Breast epithelium (tissue), 4 donors: ENCODE measurements at regions not wholly inside any gene's neighbourhood (a gene's known extent, or its start where the extent isn't known, plus 50 kb on each side); places are given as distances from the start of the nearest gene placed in this dataset.
A peak's percentile ranks its signal among the peaks of the same experiment; 100 is the strongest.

Experiments used
- DNase-seq, 2 donors: peaks; one replicate each; pipeline ENCODE4 v3.0.0-alpha.2; 2019; ENCODE audit warnings: low spot score in 2 of 2
- H3K27ac ChIP-seq, 2 donors: fragments of 200-600 bp; sonication (generic) in 1 of 2; one replicate each; pipeline ENCODE4 v1.5.1; 2016 to 2019; ENCODE audit warnings: mild to moderate bottlenecking in 1 of 2
- H3K27me3 ChIP-seq, 2 donors: fragments of 200-600 bp; sonication (generic) in 1 of 2; one replicate each; pipeline versions ENCODE4 v1.5.1 to v1.6.0; 2017 to 2019; ENCODE audit warnings: control low read depth in 1 of 2, mild to moderate bottlenecking in 1 of 2
- H3K36me3 ChIP-seq: fragments of 200-600 bp; one replicate; pipeline ENCODE4 v1.5.1; 2019
- H3K4me1 ChIP-seq, 2 donors: fragments of 200-600 bp; sonication (generic); one replicate each; pipeline ENCODE4 v1.5.1; 2016 to 2019; ENCODE audit warnings: control low read depth in 1 of 2
- H3K4me3 ChIP-seq, 3 donors: fragments of 200-600 bp; sonication (generic); 1 replicate in 2 of 3; 2 replicates in 1 of 3; pipeline ENCODE4 v1.5.1; 2016 to 2019; ENCODE audit warnings: mild to moderate bottlenecking in 3 of 3, moderate library complexity in 2 of 3
- H3K9me3 ChIP-seq, 2 donors: fragments of 200-600 bp; sonication (generic) in 1 of 2; one replicate each; pipeline ENCODE4 v1.5.1; 2016 to 2019; ENCODE audit warnings: control low read depth in 1 of 2
- POLR2A ChIP-seq: fragments of 450-650 bp; IDR thresholded peaks from one replicate; pipeline ENCODE4 v1.6.1; 2016; ENCODE audit warnings: antibody characterized with exemption, mild to moderate bottlenecking, moderate library complexity
- POLR2AphosphoS5 ChIP-seq, 3 donors: sonication (generic); formaldehyde crosslinking; IDR thresholded peaks; one replicate each; pipeline ENCODE4 v1.6.1; 2017; ENCODE audit warnings: antibody characterized with exemption in 3 of 3
- intact Hi-C: fragments of 100-400 bp; cut with DNase I; formaldehyde crosslinking; loops from one replicate; pipeline ENCODE4 v1.15.1; 2023; ENCODE audit warnings: low total_unique reads
- TF ChIP-seq, protein P1 (sequence below), 3 donors: fragments of 450-650 bp; IDR thresholded peaks; one replicate each; pipeline ENCODE4 v1.5.1; 2016 to 2017; ENCODE audit warnings: antibody characterized with exemption in 3 of 3, mild to moderate bottlenecking in 3 of 3, moderate library complexity in 3 of 3

DNA sequence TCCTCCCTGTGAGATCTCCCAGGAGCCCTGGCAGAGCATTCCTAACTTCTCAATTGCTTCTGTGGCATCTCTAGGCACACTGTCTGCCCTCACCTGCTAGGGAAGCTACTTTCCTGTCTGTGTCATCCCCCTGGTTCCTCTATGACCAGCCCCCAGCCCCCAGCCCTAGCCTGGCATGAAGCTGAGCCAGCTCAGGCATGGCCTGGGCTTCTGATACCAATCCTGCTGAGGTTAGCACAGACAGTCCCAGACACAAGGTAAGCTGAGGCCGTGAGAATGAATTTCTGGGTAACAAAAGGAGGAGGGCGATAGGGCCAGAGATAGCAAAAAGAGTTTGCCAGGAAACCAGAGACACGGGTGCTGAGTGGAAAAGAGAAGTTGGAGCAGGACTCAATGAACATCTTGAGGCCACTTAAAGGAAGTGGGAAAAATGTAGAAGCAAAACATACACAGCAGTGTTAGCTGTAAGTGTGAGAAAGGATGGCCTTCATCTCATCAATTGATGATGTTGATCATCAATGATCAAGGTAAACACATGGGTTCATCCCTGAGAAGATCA, 87.6 kb upstream of the PICALM start:
- H3K36me3 ChIP-seq: no peaks in the 10 kb centered on the region
- intact Hi-C loops: no loop called here
- peaks cover 0 to 5% of the 10 kb centered on the region in 2 donors for H3K4me1 ChIP-seq
- TF ChIP-seq POLR2A: no peak
- TF ChIP-seq, protein P1, sequence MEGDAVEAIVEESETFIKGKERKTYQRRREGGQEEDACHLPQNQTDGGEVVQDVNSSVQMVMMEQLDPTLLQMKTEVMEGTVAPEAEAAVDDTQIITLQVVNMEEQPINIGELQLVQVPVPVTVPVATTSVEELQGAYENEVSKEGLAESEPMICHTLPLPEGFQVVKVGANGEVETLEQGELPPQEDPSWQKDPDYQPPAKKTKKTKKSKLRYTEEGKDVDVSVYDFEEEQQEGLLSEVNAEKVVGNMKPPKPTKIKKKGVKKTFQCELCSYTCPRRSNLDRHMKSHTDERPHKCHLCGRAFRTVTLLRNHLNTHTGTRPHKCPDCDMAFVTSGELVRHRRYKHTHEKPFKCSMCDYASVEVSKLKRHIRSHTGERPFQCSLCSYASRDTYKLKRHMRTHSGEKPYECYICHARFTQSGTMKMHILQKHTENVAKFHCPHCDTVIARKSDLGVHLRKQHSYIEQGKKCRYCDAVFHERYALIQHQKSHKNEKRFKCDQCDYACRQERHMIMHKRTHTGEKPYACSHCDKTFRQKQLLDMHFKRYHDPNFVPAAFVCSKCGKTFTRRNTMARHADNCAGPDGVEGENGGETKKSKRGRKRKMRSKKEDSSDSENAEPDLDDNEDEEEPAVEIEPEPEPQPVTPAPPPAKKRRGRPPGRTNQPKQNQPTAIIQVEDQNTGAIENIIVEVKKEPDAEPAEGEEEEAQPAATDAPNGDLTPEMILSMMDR (IDR thresholded peaks at IDR 0.05): no peak
- TF ChIP-seq POLR2AphosphoS5 (IDR thresholded peaks at IDR 0.05): no peak
- DNase-seq: no peak
- no peaks in the 10 kb centered on the region for H3K27me3 ChIP-seq
- H3K9me3 ChIP-seq: no peaks in the 10 kb centered on the region
- no peak overlapping the region for H3K4me3 ChIP-seq
- peak overlapping the region in 1 of 2 donors; percentile 40 for H3K27ac ChIP-seq

DNA sequence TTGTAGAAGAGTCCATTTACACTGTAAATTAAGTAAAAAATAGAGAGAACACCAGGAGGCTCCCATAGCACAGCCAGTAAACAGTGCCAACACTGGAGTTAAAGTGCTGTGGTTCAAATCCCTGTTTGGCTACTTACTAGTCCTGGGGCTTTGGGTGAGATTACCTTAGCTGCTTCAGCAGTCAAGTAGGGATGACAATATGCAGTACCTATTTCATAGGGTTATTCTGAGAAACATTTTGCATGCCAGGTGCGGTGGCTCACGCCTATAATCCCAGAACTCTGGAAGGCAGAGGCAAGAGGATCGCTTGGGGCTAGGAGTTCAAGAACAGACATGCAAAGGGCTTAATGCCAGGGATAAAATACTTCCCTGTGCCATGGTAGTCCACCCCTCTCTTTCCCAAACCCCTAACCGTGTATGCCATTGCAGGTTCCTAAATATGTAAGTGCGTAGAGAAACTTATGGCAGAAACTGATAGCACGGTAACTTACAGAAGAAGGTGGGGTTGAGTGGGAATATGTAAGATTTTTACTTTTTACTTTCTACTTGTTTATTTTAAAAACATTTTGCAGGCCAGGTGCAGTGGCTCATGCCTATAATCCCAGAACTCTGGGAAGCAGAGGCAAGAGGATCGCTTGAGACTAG, 86.4 kb upstream of the PICALM start:
- Histone ChIP-seq H3K4me3 (no peak overlapping the region), H3K9me3 (no peaks in the 10 kb centered on the region), H3K27me3 (no peaks in the 10 kb centered on the region), H3K36me3 (no peaks in the 10 kb centered on the region), H3K4me1 (peaks cover 0 to 6% of the 10 kb centered on the region in 2 donors), H3K27ac (peak overlapping the region in 1 of 2 donors; percentile 40)
- TF ChIP-seq POLR2AphosphoS5 (IDR thresholded peaks at IDR 0.05): peak in 1 of 3 donors; percentile 28
- TF ChIP-seq, protein P1 (IDR thresholded peaks at IDR 0.05): no peak
- no peak for TF ChIP-seq POLR2A
- intact Hi-C loops: no loop called here
- DNase-seq: peak in 1 of 2 donors; percentile 50

DNA sequence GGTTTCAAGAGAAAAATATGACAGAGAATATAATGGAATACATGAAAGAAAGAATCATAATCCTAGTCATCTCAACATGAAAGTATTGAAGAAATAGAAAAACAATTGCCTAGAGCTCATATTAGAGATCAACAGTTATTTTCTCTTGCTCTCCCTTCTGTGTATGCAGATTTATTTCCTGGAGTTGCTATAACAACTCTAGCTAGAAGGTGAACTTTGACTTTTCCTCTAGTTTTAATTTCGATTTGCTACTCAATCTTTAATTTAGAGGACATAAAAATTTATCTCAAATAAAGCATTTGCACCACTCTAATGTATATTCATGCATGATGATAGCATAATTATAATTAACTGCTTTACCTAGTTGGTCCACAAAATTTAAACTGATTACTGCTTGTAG, 84.6 kb upstream of the PICALM start:
- no peak for DNase-seq
- intact Hi-C loops: no loop called here
- H3K27me3 ChIP-seq: no peaks in the 10 kb centered on the region
- H3K4me3 ChIP-seq: no peak overlapping the region
- H3K4me1 ChIP-seq: peaks cover 0 to 4% of the 10 kb centered on the region in 2 donors
- TF ChIP-seq, protein P1 (IDR thresholded peaks at IDR 0.05): no peak
- TF ChIP-seq POLR2A (no peak), POLR2AphosphoS5 (IDR thresholded peaks at IDR 0.05) (no peak)
- H3K27ac ChIP-seq: peak overlapping the region in 1 of 2 donors; percentile 85
- H3K36me3 ChIP-seq: no peaks in the 10 kb centered on the region
- no peaks in the 10 kb centered on the region for H3K9me3 ChIP-seq

DNA sequence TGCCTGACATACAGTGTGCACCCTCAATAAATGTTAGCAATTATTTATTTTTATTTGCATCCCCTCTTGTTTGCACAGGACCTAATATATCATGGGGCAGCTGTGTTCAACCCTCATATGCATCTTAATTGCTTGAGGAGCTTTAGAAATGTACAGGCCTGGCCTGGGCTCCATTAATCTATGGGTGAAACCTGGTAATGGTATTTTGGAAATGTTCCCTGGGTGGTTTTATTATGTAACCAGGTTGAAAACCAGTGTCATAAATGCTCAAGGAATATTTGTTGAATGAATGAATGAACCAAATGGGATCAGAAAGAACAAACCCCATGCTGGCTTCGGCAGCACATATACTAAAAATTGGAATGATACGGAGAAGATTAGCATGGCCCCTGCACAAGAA, 84.0 kb upstream of the PICALM start:
- H3K4me1 ChIP-seq: peaks cover 0 to 4% of the 10 kb centered on the region in 2 donors
- DNase-seq: no peak
- H3K27ac ChIP-seq: peak overlapping the region; percentile 85 to 91

More for the DNA sequence above, 84.0 kb upstream of the PICALM start:
- intact Hi-C loops: no loop called here
- H3K4me3 ChIP-seq: no peak overlapping the region
- no peaks in the 10 kb centered on the region for H3K9me3 ChIP-seq
- H3K27me3 ChIP-seq: no peaks in the 10 kb centered on the region
- no peaks in the 10 kb centered on the region for H3K36me3 ChIP-seq
- no peak for TF ChIP-seq POLR2A
- TF ChIP-seq, protein P1 (IDR thresholded peaks at IDR 0.05): no peak
